ENCODE measurements at regions not wholly inside any gene's neighbourhood (a gene's known extent, or its start where the extent isn't known, plus 50 kb on each side); places are given as distances from the start of the nearest gene placed in this dataset.

DNA sequence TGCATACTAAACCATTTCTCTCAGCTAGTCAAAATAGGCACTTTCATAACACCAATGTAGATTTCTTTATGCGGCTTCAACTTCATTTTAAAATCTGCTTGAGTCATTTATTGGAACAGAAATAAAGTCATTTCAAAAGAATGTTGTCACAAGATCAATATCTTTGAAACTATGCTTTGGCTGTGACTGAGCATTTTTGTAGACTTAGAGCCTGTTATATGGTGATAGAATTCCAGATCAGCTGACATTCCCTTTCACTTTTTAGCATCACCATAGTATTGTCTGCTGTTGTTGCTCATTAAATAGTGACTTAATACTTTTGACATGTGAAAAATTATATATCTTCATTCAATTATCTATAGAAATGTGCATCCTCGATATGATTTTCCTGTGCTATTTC is 279.2 kb upstream of the PRR20A start:
- Histone ChIP-seq H3K36me3 (no peaks in the 10 kb centered on the region), H3K4me3 (no peak overlapping the region), H3K9me3 (no peaks in the 10 kb centered on the region), H3K27me3 (no peaks in the 10 kb centered on the region), H3K27ac (no peak overlapping the region), H3K4me1 (no peaks in the 10 kb centered on the region)
- DNase-seq, result no peak
- TF ChIP-seq POLR2A (IDR thresholded peaks at IDR 0.05), result no peak
- TF ChIP-seq, protein P1, sequence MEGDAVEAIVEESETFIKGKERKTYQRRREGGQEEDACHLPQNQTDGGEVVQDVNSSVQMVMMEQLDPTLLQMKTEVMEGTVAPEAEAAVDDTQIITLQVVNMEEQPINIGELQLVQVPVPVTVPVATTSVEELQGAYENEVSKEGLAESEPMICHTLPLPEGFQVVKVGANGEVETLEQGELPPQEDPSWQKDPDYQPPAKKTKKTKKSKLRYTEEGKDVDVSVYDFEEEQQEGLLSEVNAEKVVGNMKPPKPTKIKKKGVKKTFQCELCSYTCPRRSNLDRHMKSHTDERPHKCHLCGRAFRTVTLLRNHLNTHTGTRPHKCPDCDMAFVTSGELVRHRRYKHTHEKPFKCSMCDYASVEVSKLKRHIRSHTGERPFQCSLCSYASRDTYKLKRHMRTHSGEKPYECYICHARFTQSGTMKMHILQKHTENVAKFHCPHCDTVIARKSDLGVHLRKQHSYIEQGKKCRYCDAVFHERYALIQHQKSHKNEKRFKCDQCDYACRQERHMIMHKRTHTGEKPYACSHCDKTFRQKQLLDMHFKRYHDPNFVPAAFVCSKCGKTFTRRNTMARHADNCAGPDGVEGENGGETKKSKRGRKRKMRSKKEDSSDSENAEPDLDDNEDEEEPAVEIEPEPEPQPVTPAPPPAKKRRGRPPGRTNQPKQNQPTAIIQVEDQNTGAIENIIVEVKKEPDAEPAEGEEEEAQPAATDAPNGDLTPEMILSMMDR (IDR thresholded peaks at IDR 0.05), result no peak

DNA sequence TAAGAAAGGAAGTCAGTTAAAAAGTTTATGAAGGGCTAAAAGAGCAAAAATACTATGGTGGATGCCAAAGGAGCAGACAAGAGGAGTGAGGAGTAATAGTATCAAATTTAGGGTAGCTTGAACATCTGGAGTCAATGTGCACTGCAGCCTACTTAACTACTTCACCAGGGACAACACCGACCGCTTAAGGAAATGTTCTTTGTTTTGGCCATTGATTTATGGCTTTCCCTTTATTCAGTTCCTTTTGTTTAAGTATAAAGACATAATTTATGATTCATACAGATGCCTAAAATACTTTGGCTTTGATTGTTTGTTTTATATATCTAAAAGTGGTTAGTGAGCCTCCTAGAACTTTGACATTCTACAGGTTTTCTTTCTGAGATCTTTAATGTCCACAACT is 276.3 kb upstream of the PRR20A start:
- TF ChIP-seq, protein P1 (IDR thresholded peaks at IDR 0.05), result no peak
- no peak for TF ChIP-seq POLR2A (IDR thresholded peaks at IDR 0.05)
- no peaks in the 10 kb centered on the region for H3K4me1 ChIP-seq
- no peak overlapping the region for H3K27ac ChIP-seq
- H3K27me3 ChIP-seq, result no peaks in the 10 kb centered on the region
- DNase-seq, result no peak
- H3K4me3 ChIP-seq, result no peak overlapping the region
- H3K36me3 ChIP-seq, result no peaks in the 10 kb centered on the region
- H3K9me3 ChIP-seq, result no peaks in the 10 kb centered on the region

DNA sequence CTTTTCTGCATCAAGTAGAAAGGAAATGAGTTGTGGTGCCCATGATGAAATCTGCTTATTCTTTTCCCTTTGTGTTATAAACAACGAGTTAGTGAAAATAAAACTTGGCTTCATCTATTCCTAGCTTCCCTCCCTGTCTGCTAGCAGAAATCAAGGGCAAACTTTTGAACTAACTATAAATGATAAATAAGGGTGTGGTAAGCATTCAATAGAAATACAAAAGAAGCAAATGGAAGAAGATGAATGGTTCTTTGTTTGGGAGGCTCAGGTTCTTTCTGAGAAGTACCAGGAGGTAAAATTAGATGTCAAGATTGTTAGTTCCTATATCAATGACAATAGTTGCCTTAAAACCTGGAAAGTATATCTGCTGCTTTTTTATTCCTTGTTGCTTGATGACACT is 275.3 kb upstream of the PRR20A start:
- H3K27ac ChIP-seq, result no peak overlapping the region

DNA sequence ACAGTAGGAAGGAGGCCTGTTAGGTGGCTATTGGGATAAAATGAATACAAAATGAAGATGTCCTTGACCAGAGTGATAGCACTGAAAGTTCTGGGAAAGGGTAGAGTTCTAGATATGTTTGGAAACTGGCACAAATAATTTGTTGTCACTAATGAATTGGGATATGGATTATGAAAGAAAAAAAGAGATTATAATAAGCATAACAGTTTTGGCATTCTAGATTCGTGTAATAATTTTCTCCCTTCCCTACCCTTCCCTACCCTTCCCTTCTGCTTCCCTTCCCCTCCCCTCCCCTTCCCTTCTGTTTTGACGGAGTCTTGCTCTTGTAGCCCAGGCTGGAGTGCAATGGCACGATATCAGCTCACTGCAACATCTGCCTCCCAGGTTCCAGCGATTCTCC is 271.0 kb upstream of the PRR20A start:
- DNase-seq, result no peak
- H3K9me3 ChIP-seq, result no peaks in the 10 kb centered on the region
- TF ChIP-seq, protein P1 (IDR thresholded peaks at IDR 0.05), result no peak
- no peak for TF ChIP-seq POLR2A (IDR thresholded peaks at IDR 0.05)
- no peaks in the 10 kb centered on the region for H3K4me1 ChIP-seq
- no peak overlapping the region for H3K4me3 ChIP-seq
- H3K36me3 ChIP-seq, result no peaks in the 10 kb centered on the region
- H3K27ac ChIP-seq, result no peak overlapping the region
- H3K27me3 ChIP-seq, result no peaks in the 10 kb centered on the region

More for the DNA sequence above, 275.3 kb upstream of the PRR20A start:
- Histone ChIP-seq H3K27me3 (no peaks in the 10 kb centered on the region), H3K36me3 (no peaks in the 10 kb centered on the region), H3K9me3 (no peaks in the 10 kb centered on the region), H3K4me1 (no peaks in the 10 kb centered on the region), H3K4me3 (no peak overlapping the region)
- DNase-seq, result no peak
- no peak for TF ChIP-seq POLR2A (IDR thresholded peaks at IDR 0.05)
- TF ChIP-seq, protein P1 (IDR thresholded peaks at IDR 0.05), result no peak

DNA sequence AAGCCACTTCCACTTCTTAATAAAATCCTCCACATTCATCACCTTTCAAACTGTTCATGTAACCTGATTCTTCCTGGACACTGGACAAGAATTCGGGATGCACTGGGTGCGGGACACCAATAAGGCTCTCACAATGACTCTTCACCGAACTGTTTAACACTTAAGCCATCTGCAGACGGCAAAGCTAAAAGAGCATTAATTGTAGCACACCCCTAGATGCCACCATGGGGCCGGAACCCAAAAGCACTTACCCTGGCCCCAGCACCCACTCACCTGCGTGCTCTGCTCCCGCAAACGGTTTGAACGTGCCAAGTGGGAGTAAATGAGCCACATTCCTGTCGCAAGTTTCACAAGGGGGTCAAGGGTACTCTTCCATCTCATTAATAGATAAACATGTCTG is 254.3 kb upstream of the PRR20A start:
- no peaks in the 10 kb centered on the region for H3K4me1 ChIP-seq
- no peaks in the 10 kb centered on the region for H3K36me3 ChIP-seq
- no peaks in the 10 kb centered on the region for H3K27me3 ChIP-seq
- TF ChIP-seq POLR2A (IDR thresholded peaks at IDR 0.05), result no peak
- no peak overlapping the region for H3K27ac ChIP-seq
- no peaks in the 10 kb centered on the region for H3K9me3 ChIP-seq
- no peak overlapping the region for H3K4me3 ChIP-seq
- no peak for DNase-seq

DNA sequence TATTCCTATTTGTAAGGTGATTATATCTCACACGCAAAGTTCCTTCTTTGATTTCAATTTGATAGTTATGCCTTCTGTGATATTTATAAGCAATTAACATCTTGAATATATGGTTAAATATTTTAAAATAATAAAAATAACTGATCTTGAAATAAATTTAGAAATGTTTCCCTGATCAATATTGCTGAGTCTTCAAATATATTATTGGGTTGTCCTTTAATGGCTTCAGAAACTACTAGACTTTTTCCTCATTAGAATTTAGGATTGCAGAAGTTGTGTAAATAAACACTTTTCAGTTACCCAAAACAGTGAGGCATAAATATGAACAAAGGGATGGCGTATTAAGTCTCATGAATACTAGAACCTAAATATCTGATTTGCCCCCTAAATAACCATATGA is 252.3 kb upstream of the PRR20A start:
- no peaks in the 10 kb centered on the region for H3K27me3 ChIP-seq
- DNase-seq, result no peak
- no peak overlapping the region for H3K27ac ChIP-seq
- no peaks in the 10 kb centered on the region for H3K9me3 ChIP-seq
- no peaks in the 10 kb centered on the region for H3K36me3 ChIP-seq
- no peak overlapping the region for H3K4me3 ChIP-seq
- no peaks in the 10 kb centered on the region for H3K4me1 ChIP-seq
- no peak for TF ChIP-seq POLR2A (IDR thresholded peaks at IDR 0.05)
- TF ChIP-seq, protein P1 (IDR thresholded peaks at IDR 0.05), result no peak

All from Peyer's patch (tissue), 4 donors.